Activated CD4-positive, alpha-beta T cell treated with anti-CD3 and anti-CD28 coated beads, Interleukin-2, amount 10 ng/mL, durations not matched to agents 24 days and 14 days (primary cell): ENCODE measurements at regions not wholly inside any gene's neighbourhood (a gene's known extent, or its start where the extent isn't known, plus 50 kb on each side); places are given as distances from the start of the nearest gene placed in this dataset.

Experiments used
- DNase-seq: peaks from one replicate; pipeline ENCODE4 v3.0.0; 2022
- H3K27ac Mint-ChIP-seq: one replicate; pipeline ENCODE4 v1.8.0; 2022; ENCODE audit warnings: mild to moderate bottlenecking, mixed read lengths
- H3K27me3 Mint-ChIP-seq: one replicate; pipeline ENCODE4 v1.8.0; 2022; ENCODE audit warnings: mixed read lengths
- H3K36me3 Mint-ChIP-seq: one replicate; pipeline ENCODE4 v1.8.0; 2022; ENCODE audit warnings: low read depth, mild to moderate bottlenecking, mixed read lengths
- H3K4me1 Mint-ChIP-seq: one replicate; pipeline ENCODE4 v1.8.0; 2021; ENCODE audit warnings: mixed read lengths
- H3K4me3 Mint-ChIP-seq: one replicate; pipeline ENCODE4 v1.8.0; 2022; ENCODE audit warnings: mild to moderate bottlenecking, moderate library complexity, mixed read lengths
- H3K9me3 Mint-ChIP-seq: one replicate; pipeline ENCODE4 v1.8.0; 2021; ENCODE audit warnings: mixed read lengths
- intact Hi-C: fragments of 100-400 bp; cut with micrococcal nuclease; formaldehyde crosslinking; loops from one replicate; pipeline ENCODE4 v1.15.1; 2023

GRCh38 chr10:25076506-25077177, 60.2 kb downstream of the THNSL1 start:
- no peak overlapping the region for H3K4me3 Mint-ChIP-seq
- H3K4me1 Mint-ChIP-seq, result peaks cover 11% of the 10 kb centered on the region
- no peaks in the 10 kb centered on the region for H3K36me3 Mint-ChIP-seq
- peaks cover 19% of the 10 kb centered on the region for H3K27me3 Mint-ChIP-seq
- H3K9me3 Mint-ChIP-seq, result no peaks in the 10 kb centered on the region
- DNase-seq, result no peak
- H3K27ac Mint-ChIP-seq, result no peak overlapping the region
- intact Hi-C loops, result no loop called here

GRCh38 chr10:25078658-25079431, 62.4 kb downstream of the THNSL1 start:
- intact Hi-C loops, result no loop called here
- Mint-ChIP-seq H3K27me3 (peaks cover 25% of the 10 kb centered on the region), H3K4me3 (no peak overlapping the region), H3K9me3 (no peaks in the 10 kb centered on the region), H3K27ac (no peak overlapping the region), H3K4me1 (peaks cover 11% of the 10 kb centered on the region), H3K36me3 (no peaks in the 10 kb centered on the region)
- DNase-seq, result no peak

GRCh38 chr10:25080880-25081581, 64.6 kb downstream of the THNSL1 start:
- DNase-seq, result peak; percentile 89
- H3K27ac Mint-ChIP-seq, result no peak overlapping the region
- H3K36me3 Mint-ChIP-seq, result no peaks in the 10 kb centered on the region
- peaks cover 11% of the 10 kb centered on the region for H3K4me1 Mint-ChIP-seq
- intact Hi-C loops, result loop anchor here (1.0 to 5.0 kb wide), 4 partner anchors 64 to 464 kb away; partner anchors contain the start of genes ARHGAP21, ENKUR and THNSL1
- H3K27me3 Mint-ChIP-seq, result peaks cover 18% of the 10 kb centered on the region
- no peak overlapping the region for H3K4me3 Mint-ChIP-seq
- H3K9me3 Mint-ChIP-seq, result no peaks in the 10 kb centered on the region

- Mint-ChIP-seq H3K27ac (no peak overlapping the region), H3K4me1 (peaks cover 11% of the 10 kb centered on the region), H3K9me3 (no peaks in the 10 kb centered on the region), H3K27me3 (peaks cover 16% of the 10 kb centered on the region), H3K36me3 (no peaks in the 10 kb centered on the region), H3K4me3 (no peak overlapping the region)
- no peak for DNase-seq
- intact Hi-C loops, result loop anchor here (5.0 kb wide), 2 partner anchors 360 to 465 kb away; partner anchors contain the start of gene ARHGAP21
Measured at GRCh38 chr10:25082276-25083204, 66.1 kb downstream of the THNSL1 start.

- Mint-ChIP-seq H3K36me3 (no peaks in the 10 kb centered on the region), H3K4me1 (peaks cover 11% of the 10 kb centered on the region), H3K9me3 (no peaks in the 10 kb centered on the region), H3K4me3 (no peak overlapping the region), H3K27me3 (peaks cover 18% of the 10 kb centered on the region), H3K27ac (no peak overlapping the region)
- intact Hi-C loops, result loop anchor here (5.0 kb wide), 2 partner anchors 361 to 466 kb away; partner anchors contain the start of gene ARHGAP21
- no peak for DNase-seq
Measured at GRCh38 chr10:25083546-25084111, 67.2 kb downstream of the THNSL1 start.

DNA sequence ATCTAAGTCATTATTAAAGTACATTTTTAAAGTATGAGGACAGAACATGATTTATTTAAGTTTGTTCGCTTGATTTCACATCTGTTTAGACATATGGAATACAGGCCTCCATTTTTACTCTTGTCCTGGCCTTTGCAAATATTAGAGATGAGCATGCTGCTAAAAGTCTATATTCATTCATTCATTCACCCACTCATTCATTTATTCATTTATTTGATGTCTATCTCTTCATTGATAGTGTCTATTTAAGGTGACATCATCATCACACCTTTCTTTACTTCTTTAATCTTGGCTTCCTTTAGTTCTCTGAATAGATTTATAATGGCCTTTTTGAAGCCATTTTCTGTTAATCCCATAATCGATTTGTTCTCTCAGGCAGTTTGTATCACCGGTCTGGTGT, 68.0 kb downstream of the THNSL1 start:
- Mint-ChIP-seq H3K4me3 (no peak overlapping the region), H3K36me3 (no peaks in the 10 kb centered on the region), H3K27me3 (peaks cover 18% of the 10 kb centered on the region), H3K9me3 (no peaks in the 10 kb centered on the region), H3K4me1 (peaks cover 4% of the 10 kb centered on the region), H3K27ac (no peak overlapping the region)
- intact Hi-C loops, result loop anchor here (5.0 kb wide), 2 partner anchors 362 to 467 kb away; partner anchors contain the start of gene ARHGAP21
- DNase-seq, result no peak

- no peaks in the 10 kb centered on the region for H3K36me3 Mint-ChIP-seq
- H3K4me3 Mint-ChIP-seq, result no peak overlapping the region
- H3K27me3 Mint-ChIP-seq, result peaks cover 1% of the 10 kb centered on the region
- no peak for DNase-seq
- no peaks in the 10 kb centered on the region for H3K4me1 Mint-ChIP-seq
- intact Hi-C loops, result no loop called here
- H3K27ac Mint-ChIP-seq, result no peak overlapping the region
- peaks cover 17% of the 10 kb centered on the region for H3K9me3 Mint-ChIP-seq
Measured at GRCh38 chr10:25094590-25094989, 78.2 kb downstream of the THNSL1 start.

DNA sequence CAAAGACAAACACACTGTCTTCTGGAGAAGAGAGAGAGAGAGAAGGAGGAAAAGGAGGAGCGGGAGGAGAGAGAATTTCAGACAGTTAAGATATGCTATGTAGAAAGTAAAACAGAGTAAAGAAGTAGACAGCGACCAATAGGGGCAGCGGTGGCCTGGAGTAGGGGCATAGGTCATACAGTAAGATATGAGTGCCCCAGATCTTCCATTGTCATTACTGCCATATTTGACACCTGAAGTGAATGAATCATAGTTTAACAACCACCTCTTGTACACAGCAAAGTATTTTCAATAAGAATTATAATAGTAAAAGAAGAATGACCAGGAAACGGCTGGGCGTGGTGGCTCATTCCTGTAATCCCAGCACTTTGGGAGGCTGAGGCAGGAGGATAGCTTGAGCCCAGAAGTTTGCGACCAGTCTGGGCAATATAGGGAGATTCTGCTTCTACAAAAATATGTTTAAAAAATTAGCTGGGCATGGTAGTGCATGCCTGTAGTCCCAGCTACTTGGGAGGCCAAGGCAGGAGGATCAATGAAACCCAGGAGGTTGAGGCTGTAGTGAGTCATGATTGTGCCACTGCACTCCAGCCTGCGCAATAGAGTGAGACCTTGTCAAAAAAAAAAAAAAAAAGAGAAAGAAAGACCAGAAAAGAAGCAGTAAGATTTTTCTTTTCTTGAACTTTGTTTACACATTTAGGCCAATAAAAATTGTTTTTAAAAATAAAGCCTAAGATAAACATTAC, 77.0 kb upstream of the GPR158 start:
- Mint-ChIP-seq H3K4me3 (no peak overlapping the region), H3K27me3 (no peaks in the 10 kb centered on the region), H3K27ac (no peak overlapping the region), H3K36me3 (no peaks in the 10 kb centered on the region), H3K4me1 (no peaks in the 10 kb centered on the region), H3K9me3 (peaks cover 17% of the 10 kb centered on the region)
- intact Hi-C loops, result no loop called here
- DNase-seq, result no peak

DNA sequence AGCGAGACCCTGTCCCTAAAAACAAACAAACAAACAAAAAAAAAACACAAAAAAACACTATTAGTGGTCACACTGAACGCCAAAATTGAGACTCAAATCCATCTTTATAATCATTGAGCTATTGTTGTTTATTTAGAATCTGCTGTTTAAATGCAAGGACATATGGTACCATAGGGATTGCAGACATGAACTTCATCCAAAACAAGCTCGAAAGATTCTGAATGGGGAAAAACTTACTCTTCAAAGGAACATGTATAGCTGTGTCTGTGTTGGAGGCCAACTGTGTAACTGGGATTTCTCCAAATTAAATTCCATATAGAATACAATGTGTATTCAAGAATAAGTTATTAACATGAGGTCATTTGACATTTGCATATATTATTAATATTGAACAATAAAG, 74.7 kb upstream of the GPR158 start:
- Mint-ChIP-seq H3K36me3 (no peaks in the 10 kb centered on the region), H3K4me3 (no peak overlapping the region), H3K4me1 (no peaks in the 10 kb centered on the region), H3K27ac (no peak overlapping the region), H3K9me3 (peaks cover 5% of the 10 kb centered on the region), H3K27me3 (no peaks in the 10 kb centered on the region)
- intact Hi-C loops, result no loop called here
- DNase-seq, result no peak

- no peak overlapping the region for H3K4me3 Mint-ChIP-seq
- H3K27me3 Mint-ChIP-seq, result no peaks in the 10 kb centered on the region
- no peak overlapping the region for H3K27ac Mint-ChIP-seq
- no peaks in the 10 kb centered on the region for H3K36me3 Mint-ChIP-seq
- intact Hi-C loops, result no loop called here
- peaks cover 3% of the 10 kb centered on the region for H3K9me3 Mint-ChIP-seq
- no peaks in the 10 kb centered on the region for H3K4me1 Mint-ChIP-seq
- no peak for DNase-seq
Measured at GRCh38 chr10:25101461-25102146, 73.2 kb upstream of the GPR158 start.

- Mint-ChIP-seq H3K4me1 (no peaks in the 10 kb centered on the region), H3K4me3 (no peak overlapping the region), H3K9me3 (no peaks in the 10 kb centered on the region), H3K36me3 (no peaks in the 10 kb centered on the region), H3K27ac (no peak overlapping the region), H3K27me3 (no peaks in the 10 kb centered on the region)
- intact Hi-C loops, result no loop called here
- no peak for DNase-seq
Measured at GRCh38 chr10:25102147-25102822, 72.5 kb upstream of the GPR158 start.

GRCh38 chr10:25103703-25104102, 71.1 kb upstream of the GPR158 start:
- Mint-ChIP-seq H3K27me3 (no peaks in the 10 kb centered on the region), H3K27ac (no peak overlapping the region), H3K4me1 (no peaks in the 10 kb centered on the region), H3K9me3 (no peaks in the 10 kb centered on the region), H3K4me3 (no peak overlapping the region), H3K36me3 (no peaks in the 10 kb centered on the region)
- no peak for DNase-seq
- intact Hi-C loops, result no loop called here
